Panc1 (cell line): ENCODE measurements at regions not wholly inside any gene's neighbourhood (a gene's known extent, or its start where the extent isn't known, plus 50 kb on each side); places are given as distances from the start of the nearest gene placed in this dataset.

Source experiments
- ATAC-seq: fragments of 200-7000 bp; cut with Tn5 transposase; 2 replicates; pipeline ENCODE4 v1.9.1; 2020; ENCODE audit warnings: mild to moderate bottlenecking, moderate library complexity
- BruUV-seq: library from RNA; stranded (reverse); fragments of 400-500 nt; replicated peaks from 2 replicates; lab custom pipeline; 2021; lab: Mats Ljungman, UMichigan
- CTCF ChIA-PET: fragments of 300-600 bp; sonication (Branson Sonifier 250); formaldehyde crosslinking; loops from one replicate; lab custom pipeline; 2022; ENCODE audit warnings: antibody characterized with exemption; lab: Charles Lee
- POLR2A ChIA-PET: fragments of 300-600 bp; sonication (Branson Sonifier 250); formaldehyde crosslinking; loops from one replicate; lab custom pipeline; 2022; ENCODE audit warnings: antibody characterized with exemption; lab: Charles Lee
- DNase-seq: peaks from one replicate; pipeline ENCODE4 v3.0.0-alpha.2; 2010; ENCODE audit warnings: low read depth, low spot score
- H3K27ac ChIP-seq: 2 replicates; pipeline ENCODE4 v1.5.1; 2011; ENCODE audit warnings: mild to moderate bottlenecking, low read length, inconsistent platforms
- H3K27me3 ChIP-seq: fragments of 200-500 bp; sonication (Bioruptor generic); 2 replicates; pipeline ENCODE4 v1.6.0; 2014; ENCODE audit warnings: low read length, inconsistent platforms; ENCODE audit not compliant: control insufficient read depth, insufficient read depth
- H3K36me3 ChIP-seq: fragments of 200-500 bp; sonication (Bioruptor generic); 2 replicates; pipeline ENCODE4 v1.5.1; 2014; ENCODE audit warnings: inconsistent platforms, mild to moderate bottlenecking, low read length, moderate library complexity; ENCODE audit not compliant: control insufficient read depth, insufficient read depth
- H3K4me1 ChIP-seq: 2 replicates; pipeline ENCODE4 v1.5.1; 2011; ENCODE audit warnings: inconsistent platforms, mild to moderate bottlenecking, low read length, moderate library complexity; ENCODE audit not compliant: control insufficient read depth, insufficient read depth
- H3K4me3 ChIP-seq, 2 experiments: 2 replicates each; pipeline ENCODE4 v1.5.1; 2011 to 2012; ENCODE audit warnings: low read depth in 2 of 2, low read length in 2 of 2, mild to moderate bottlenecking in 2 of 2, inconsistent platforms in 1 of 2, moderate library complexity in 1 of 2
- H3K9me3 ChIP-seq: fragments of 200-500 bp; sonication (Bioruptor generic); 2 replicates; pipeline ENCODE4 v1.5.1; 2014; ENCODE audit warnings: low read depth, mild to moderate bottlenecking, inconsistent platforms, low read length, moderate library complexity; ENCODE audit not compliant: control insufficient read depth, insufficient read depth
- CTCF ChIP-seq: fragments of 450-650 bp; IDR thresholded peaks from 2 replicates; pipeline ENCODE4 v1.5.1; 2017; ENCODE audit warnings: mild to moderate bottlenecking
- POLR2AphosphoS5 ChIP-seq: IDR thresholded peaks from 2 replicates; pipeline ENCODE4 v1.6.1; 2012; ENCODE audit warnings: mild to moderate bottlenecking, low read depth, low read length, moderate library complexity
- SIN3A ChIP-seq: IDR thresholded peaks from 2 replicates; pipeline ENCODE4 v1.6.1; 2012; ENCODE audit warnings: low read depth, mild to moderate bottlenecking, low read length, moderate library complexity, borderline replicate concordance; ENCODE audit not compliant: insufficient read depth
- TCF7L2 ChIP-seq: IDR thresholded peaks from 2 replicates; pipeline ENCODE4 v1.6.1; 2011; ENCODE audit warnings: mild to moderate bottlenecking, low read depth, low read length, inconsistent platforms
- in situ Hi-C: cut with HindIII; loops from 2 replicates; pipeline ENCODE4 v1.10.0; 2016; ENCODE audit warnings: low sequenced_read_pairs, low pct_unique_long_range_greater_than_20kb
- intact Hi-C: fragments of 100-400 bp; cut with micrococcal nuclease; formaldehyde crosslinking; loops from one replicate; pipeline ENCODE4 v1.10.0; 2022; ENCODE audit not compliant: unreplicated experiment
- TF ChIP-seq, protein P1 (sequence below), 2 experiments: IDR thresholded peaks; 2 replicates each; pipeline ENCODE4 v1.6.1; 2011 to 2012; ENCODE audit warnings: low read depth in 2 of 2, control low read depth in 1 of 2, low read length in 1 of 2, mild to moderate bottlenecking in 1 of 2, moderate library complexity in 1 of 2; ENCODE audit not compliant: insufficient read depth in 1 of 2

DNA sequence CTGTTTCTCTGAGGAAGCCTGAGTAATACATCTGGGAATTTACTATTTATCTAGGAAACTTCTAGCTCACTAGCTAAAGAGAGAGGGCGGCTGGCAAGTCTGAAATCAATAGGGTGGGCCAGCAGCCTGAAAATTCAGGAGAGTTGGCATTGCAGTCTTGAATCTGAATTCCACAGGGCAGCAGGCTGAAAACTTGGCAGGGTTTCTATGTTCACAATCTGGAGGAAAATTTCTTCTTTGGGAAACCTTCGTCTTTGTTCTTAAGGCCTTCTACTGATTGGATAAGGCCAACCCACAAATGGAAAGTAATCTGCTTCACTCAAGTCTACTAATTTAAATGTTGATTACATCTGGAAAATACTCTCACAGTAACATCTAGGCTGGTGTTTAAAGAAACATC is 101.0 kb upstream of the COG2 start:
- no peak overlapping the region for H3K27ac ChIP-seq
- POLR2A ChIA-PET = no interaction called here
- H3K9me3 ChIP-seq = no peaks in the 10 kb centered on the region
- CTCF ChIA-PET = no interaction called here
- BruUV-seq = no TSS peak
- intact Hi-C loops = no loop called here
- no peak overlapping the region for H3K4me3 ChIP-seq
- no peak for TF ChIP-seq CTCF
- TF ChIP-seq, protein P1, sequence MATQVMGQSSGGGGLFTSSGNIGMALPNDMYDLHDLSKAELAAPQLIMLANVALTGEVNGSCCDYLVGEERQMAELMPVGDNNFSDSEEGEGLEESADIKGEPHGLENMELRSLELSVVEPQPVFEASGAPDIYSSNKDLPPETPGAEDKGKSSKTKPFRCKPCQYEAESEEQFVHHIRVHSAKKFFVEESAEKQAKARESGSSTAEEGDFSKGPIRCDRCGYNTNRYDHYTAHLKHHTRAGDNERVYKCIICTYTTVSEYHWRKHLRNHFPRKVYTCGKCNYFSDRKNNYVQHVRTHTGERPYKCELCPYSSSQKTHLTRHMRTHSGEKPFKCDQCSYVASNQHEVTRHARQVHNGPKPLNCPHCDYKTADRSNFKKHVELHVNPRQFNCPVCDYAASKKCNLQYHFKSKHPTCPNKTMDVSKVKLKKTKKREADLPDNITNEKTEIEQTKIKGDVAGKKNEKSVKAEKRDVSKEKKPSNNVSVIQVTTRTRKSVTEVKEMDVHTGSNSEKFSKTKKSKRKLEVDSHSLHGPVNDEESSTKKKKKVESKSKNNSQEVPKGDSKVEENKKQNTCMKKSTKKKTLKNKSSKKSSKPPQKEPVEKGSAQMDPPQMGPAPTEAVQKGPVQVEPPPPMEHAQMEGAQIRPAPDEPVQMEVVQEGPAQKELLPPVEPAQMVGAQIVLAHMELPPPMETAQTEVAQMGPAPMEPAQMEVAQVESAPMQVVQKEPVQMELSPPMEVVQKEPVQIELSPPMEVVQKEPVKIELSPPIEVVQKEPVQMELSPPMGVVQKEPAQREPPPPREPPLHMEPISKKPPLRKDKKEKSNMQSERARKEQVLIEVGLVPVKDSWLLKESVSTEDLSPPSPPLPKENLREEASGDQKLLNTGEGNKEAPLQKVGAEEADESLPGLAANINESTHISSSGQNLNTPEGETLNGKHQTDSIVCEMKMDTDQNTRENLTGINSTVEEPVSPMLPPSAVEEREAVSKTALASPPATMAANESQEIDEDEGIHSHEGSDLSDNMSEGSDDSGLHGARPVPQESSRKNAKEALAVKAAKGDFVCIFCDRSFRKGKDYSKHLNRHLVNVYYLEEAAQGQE (IDR thresholded peaks at IDR 0.05; ENCODE audit: insufficient read depth in 1 of 2, low read depth in 2 of 2, low read length in 1 of 2) = no peak
- no peak for TF ChIP-seq POLR2AphosphoS5
- no peak for TF ChIP-seq TCF7L2
- TF ChIP-seq SIN3A = no peak
- no peaks in the 10 kb centered on the region for H3K27me3 ChIP-seq
- no peaks in the 10 kb centered on the region for H3K4me1 ChIP-seq
- ATAC-seq (no peak), DNase-seq (no peak)
- in situ Hi-C loops = no loop called here
- H3K36me3 ChIP-seq = no peaks in the 10 kb centered on the region

DNA sequence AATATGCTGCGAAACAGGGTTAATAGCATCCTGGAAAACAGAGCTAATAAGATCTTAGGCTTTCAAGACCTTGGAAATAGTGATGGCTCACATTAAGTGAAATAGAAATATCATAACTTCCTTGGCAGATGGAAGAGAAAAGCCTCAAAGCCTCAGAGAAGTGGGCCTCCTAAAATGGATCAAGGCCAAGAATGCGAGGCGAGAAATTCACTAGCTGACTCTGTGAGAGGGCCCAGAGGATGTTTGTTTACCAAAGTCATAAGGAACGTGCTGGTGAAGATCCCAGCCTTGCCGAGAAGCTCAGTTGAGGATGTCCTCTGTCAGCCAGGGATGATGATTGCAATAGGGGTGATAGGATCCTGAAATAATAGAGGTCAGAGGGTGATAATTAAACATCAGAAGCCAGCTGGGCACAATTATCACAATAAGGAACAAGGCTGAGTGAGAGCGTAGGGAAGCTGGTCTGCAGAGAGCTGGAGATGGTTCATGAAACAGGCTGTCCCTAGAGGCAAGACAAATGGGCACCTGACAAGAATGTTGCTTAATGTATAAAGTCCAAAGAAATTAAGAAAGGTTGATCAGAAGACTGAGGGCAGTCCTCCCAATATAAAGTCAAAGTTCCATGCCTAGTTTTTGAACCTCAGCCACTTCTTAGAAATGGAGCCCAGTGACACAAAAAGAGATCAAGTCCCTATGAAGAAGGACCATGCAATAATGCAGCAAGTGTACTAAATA is 101.7 kb upstream of the COG2 start:
- CTCF ChIA-PET = no interaction called here
- no peak for DNase-seq
- H3K36me3 ChIP-seq = no peaks in the 10 kb centered on the region
- TF ChIP-seq SIN3A = no peak
- TF ChIP-seq TCF7L2 = no peak
- TF ChIP-seq CTCF = no peak
- TF ChIP-seq, protein P1 (IDR thresholded peaks at IDR 0.05; ENCODE audit: insufficient read depth in 1 of 2, low read depth in 2 of 2, low read length in 1 of 2) = no peak
- TF ChIP-seq POLR2AphosphoS5 = no peak
- in situ Hi-C loops = no loop called here
- no peak overlapping the region for H3K4me3 ChIP-seq
- H3K9me3 ChIP-seq = no peaks in the 10 kb centered on the region
- POLR2A ChIA-PET = no interaction called here
- no peaks in the 10 kb centered on the region for H3K4me1 ChIP-seq
- H3K27ac ChIP-seq = no peak overlapping the region
- no peak for ATAC-seq
- BruUV-seq = no TSS peak
- intact Hi-C loops = no loop called here
- no peaks in the 10 kb centered on the region for H3K27me3 ChIP-seq
